Activated B cell treated with CpG ODN at 0.5 μM for 24 hours (primary cell): ENCODE measurements at regions not wholly inside any gene's neighbourhood (a gene's known extent, or its start where the extent isn't known, plus 50 kb on each side); places are given as distances from the start of the nearest gene placed in this dataset.

Source experiments
- ATAC-seq: fragments of 200-7000 bp; cut with Tn5 transposase; one replicate; pipeline ENCODE4 v1.10.0; 2021; ENCODE audit warnings: low read depth, mild to moderate bottlenecking, moderate library complexity
- CTCF ChIA-PET: fragments of 350-600 bp; sonication (Branson Sonifier 250); formaldehyde crosslinking; loops from one replicate; lab custom pipeline; 2021; ENCODE audit warnings: antibody characterized with exemption; lab: Charles Lee
- POLR2A ChIA-PET: fragments of 350-600 bp; sonication (Branson Sonifier 250); formaldehyde crosslinking; loops from one replicate; lab custom pipeline; 2021; ENCODE audit warnings: antibody characterized with exemption; lab: Charles Lee
- DNase-seq: peaks from one replicate; pipeline ENCODE4 v3.0.0; 2022
- H3K27ac Mint-ChIP-seq: one replicate; pipeline ENCODE4 v1.8.0; 2020; ENCODE audit warnings: mixed read lengths
- H3K27me3 Mint-ChIP-seq: one replicate; pipeline ENCODE4 v1.8.0; 2021; ENCODE audit warnings: mixed read lengths
- H3K36me3 Mint-ChIP-seq: one replicate; pipeline ENCODE4 v1.8.0; 2021; ENCODE audit warnings: low read depth, mixed read lengths
- H3K4me1 Mint-ChIP-seq: one replicate; pipeline ENCODE4 v1.8.0; 2021; ENCODE audit warnings: mixed read lengths
- H3K4me3 Mint-ChIP-seq: one replicate; pipeline ENCODE4 v1.8.0; 2020; ENCODE audit warnings: mild to moderate bottlenecking, mixed read lengths
- H3K9me3 Mint-ChIP-seq: one replicate; pipeline ENCODE4 v1.8.0; 2020; ENCODE audit warnings: mixed read lengths
- CTCF ChIP-seq: fragments of 200-600 bp; IDR thresholded peaks from one replicate; pipeline ENCODE4 v1.8.0; 2022; ENCODE audit warnings: antibody characterized with exemption, mild to moderate bottlenecking
- intact Hi-C: fragments of 100-400 bp; cut with micrococcal nuclease; formaldehyde crosslinking; loops from one replicate; pipeline ENCODE4 v1.15.1; 2024

DNA sequence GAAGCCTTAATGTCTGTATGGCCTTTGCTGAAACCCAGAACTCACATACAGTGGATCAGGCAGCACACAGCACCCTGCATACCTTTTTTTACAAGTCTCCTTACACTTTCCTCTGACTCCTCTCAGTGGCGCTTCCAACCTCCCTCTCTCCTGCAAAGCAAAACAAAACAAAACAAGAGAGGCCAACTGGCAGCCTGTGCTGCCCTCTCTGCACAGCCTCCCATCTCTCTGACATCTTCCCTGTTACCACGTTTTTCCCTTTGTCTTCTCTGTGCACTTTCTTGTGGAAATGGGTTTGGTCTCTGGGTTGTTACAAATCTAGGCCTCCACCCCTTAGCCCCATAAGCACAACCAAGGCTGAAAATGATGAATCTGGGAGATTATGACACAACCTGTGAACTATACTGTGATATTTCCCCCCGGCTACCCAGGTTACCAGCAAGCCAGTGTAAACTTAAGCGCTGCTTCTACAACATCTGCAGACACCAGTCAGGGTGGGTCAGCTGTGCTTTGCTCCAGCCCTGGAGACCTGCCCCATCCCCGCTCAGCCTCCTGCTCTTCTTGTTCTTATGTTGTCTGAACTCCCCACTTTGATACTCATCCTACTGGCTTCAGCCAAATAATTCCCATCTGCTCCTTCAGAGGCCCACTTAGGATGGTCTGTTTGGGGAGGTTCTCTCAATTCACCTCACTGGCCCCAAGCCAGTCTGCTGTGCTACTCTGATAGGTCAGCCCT lies 54.9 kb upstream of the FMOD start:
- POLR2A ChIA-PET, result interaction anchor here (0.6 kb wide), 1 partner anchor 20 kb away, joined by 3 read pairs; no protein-coding TSS in a partner anchor
- H3K27ac Mint-ChIP-seq, result no peak overlapping the region
- H3K27me3 Mint-ChIP-seq, result peaks cover 12% of the 10 kb centered on the region
- intact Hi-C loops, result no loop called here
- ATAC-seq (no peak), DNase-seq (no peak)
- no peaks in the 10 kb centered on the region for H3K9me3 Mint-ChIP-seq
- CTCF ChIA-PET, result no interaction called here
- peaks cover 28% of the 10 kb centered on the region for H3K4me1 Mint-ChIP-seq
- no peak for TF ChIP-seq CTCF
- H3K4me3 Mint-ChIP-seq, result no peak overlapping the region
- H3K36me3 Mint-ChIP-seq, result no peaks in the 10 kb centered on the region

- CTCF ChIA-PET, result no interaction called here
- no peak overlapping the region for H3K4me3 Mint-ChIP-seq
- no peak overlapping the region for H3K27ac Mint-ChIP-seq
- TF ChIP-seq CTCF, result no peak
- intact Hi-C loops, result no loop called here
- DNase-seq, result no peak
- H3K4me1 Mint-ChIP-seq, result peaks cover 28% of the 10 kb centered on the region
- H3K36me3 Mint-ChIP-seq, result no peaks in the 10 kb centered on the region
- POLR2A ChIA-PET, result no interaction called here
- peaks cover 4% of the 10 kb centered on the region for H3K9me3 Mint-ChIP-seq
- H3K27me3 Mint-ChIP-seq, result peaks cover 12% of the 10 kb centered on the region
- no peak for ATAC-seq
Observed at GRCh38 chr1:203406446-203407045, 55.6 kb upstream of the FMOD start.

- Mint-ChIP-seq H3K27me3 (peaks cover 12% of the 10 kb centered on the region), H3K4me1 (peaks cover 27% of the 10 kb centered on the region), H3K36me3 (no peaks in the 10 kb centered on the region), H3K27ac (no peak overlapping the region), H3K4me3 (no peak overlapping the region), H3K9me3 (peaks cover 4% of the 10 kb centered on the region)
- intact Hi-C loops, result no loop called here
- TF ChIP-seq CTCF, result no peak
- CTCF ChIA-PET, result no interaction called here
- POLR2A ChIA-PET, result no interaction called here
- no peak for DNase-seq
- no peak for ATAC-seq
Observed at GRCh38 chr1:203407296-203407695, 56.4 kb upstream of the FMOD start.

DNA sequence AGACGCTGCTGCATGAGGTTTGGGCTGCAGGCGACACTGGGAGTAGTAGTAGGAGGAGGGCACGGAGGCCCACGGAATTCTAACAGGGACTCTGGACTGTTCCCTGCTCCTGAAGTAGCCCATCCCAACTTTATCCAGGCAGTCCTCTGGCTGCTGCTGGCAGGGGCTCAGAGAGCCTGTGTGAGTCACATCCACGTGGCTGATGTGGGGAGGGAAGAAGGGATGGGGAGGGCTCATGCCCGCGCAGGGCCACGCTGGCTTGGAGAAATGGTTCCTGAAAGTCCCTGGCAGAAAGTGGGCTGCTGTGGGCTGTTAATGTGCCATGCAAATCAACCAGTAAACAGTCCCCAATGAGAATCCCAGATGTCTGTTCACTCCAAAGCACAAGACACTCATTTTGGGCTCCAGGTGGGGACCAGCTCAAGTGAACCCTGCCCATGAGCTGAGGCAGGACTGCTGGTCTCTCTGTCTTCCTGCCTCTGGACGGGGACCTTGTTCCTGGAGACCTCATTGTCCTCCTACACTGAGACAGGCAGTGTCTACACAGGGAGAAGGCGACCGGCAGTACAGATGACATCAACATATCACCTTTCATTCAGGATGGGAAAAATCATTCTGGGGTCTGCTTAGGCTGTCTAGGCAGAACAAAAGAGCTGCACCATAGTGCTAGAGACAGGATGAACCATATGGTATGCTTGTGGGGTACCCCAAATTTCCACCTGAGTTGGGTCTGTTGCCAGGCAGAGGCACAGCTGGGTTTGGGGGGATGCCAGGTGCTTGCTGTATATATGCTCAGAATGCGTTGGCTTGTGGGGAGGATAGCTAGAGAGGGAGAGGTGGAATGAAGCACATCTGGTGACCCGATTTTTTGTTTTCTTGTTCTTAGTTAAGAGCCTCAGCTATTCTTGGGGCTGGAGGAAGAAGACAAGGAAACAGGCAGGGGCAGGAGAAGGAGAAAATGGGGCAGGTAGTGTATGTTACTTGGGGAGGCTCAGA lies 57.9 kb upstream of the FMOD start:
- Mint-ChIP-seq H3K4me3 (no peak overlapping the region), H3K27me3 (peaks cover 10% of the 10 kb centered on the region)
- intact Hi-C loops, result no loop called here

More for the DNA sequence above, 57.9 kb upstream of the FMOD start:
- no peak overlapping the region for H3K27ac Mint-ChIP-seq
- peaks cover 21% of the 10 kb centered on the region for H3K4me1 Mint-ChIP-seq
- CTCF ChIA-PET, result no interaction called here
- DNase-seq (no peak), ATAC-seq (no peak)
- peaks cover 14% of the 10 kb centered on the region for H3K9me3 Mint-ChIP-seq
- H3K36me3 Mint-ChIP-seq, result peaks cover 3% of the 10 kb centered on the region
- no peak for TF ChIP-seq CTCF
- POLR2A ChIA-PET, result no interaction called here
